ENCODE measurements at regions not wholly inside any gene's neighbourhood (a gene's known extent, or its start where the extent isn't known, plus 50 kb on each side); places are given as distances from the start of the nearest gene placed in this dataset.

DNA sequence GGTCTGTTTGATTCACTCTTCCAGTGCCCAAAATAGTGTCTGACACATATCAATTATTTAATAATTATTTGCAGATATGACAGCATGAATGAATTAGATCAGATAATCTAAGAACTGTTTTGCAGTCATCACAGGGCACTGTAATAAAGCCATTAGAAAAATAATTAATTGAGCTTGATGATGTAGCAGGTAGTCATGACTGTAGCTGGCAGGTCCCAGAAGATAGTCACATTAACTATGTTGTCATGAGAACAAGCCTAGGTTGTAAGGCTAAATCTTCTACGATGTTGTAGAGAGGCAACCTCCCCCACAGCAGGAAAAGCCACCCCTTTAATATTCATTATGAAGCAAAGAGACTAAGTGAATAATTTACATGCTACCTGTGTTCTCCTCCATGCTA lies 243.9 kb upstream of the SPTLC3 start:
- DNase-seq = no peak

DNA sequence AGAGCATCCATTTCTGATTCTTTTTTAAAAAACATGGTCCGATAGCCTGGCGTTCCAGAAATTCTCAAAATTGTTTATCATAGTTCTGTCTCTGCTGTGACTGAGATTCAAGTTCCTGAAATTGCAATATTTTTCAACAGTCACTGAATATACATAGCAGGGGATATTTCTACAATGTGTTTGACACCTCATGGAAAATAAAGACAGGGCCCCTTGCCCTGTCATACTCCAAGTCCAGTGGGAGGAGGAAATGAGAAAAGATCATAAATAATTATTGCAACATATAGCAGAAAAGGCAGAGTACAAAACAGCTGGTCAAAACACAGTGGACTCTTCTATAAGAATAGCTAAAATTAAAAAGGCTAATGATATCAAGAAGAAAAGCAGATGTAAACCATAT lies 234.8 kb upstream of the SPTLC3 start:
- no peak for DNase-seq

DNA sequence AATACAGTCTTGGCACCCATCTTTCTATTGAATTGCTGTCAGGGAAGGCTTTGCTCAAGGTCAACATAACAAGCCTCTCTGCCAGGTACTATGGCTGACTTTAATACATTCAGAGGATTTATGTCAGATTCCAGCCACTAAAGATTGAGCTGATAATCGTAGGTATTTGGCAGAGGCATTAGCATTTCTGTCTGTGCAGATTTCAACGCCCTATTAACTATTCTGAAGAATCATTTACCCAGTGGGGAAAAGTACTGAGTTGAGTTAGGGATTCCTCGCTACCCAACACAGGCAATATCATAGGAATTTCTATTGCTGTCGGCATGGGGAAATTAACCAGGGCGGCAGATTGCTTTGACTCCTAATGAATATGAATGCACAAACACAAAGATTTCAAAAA lies 233.7 kb upstream of the SPTLC3 start:
- DNase-seq = no peak

DNA sequence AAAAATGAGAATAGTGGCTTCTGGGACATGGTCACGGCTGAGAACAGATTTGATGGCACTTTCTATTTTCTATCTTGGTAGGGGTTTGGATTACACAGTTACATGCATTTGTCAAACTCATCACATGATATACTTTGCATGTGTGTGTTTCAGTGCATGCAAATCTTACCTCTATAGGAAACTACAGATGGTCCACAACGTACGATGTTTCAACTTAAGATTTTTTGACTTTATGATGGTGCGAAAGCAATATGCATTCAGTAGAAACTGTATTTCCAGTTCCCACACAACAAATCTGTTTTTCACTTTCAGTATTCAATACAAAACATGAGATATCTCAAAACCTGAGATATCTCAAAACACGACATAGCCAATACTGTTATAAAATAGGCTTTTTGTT lies 231.8 kb upstream of the SPTLC3 start:
- no peak for DNase-seq

DNA sequence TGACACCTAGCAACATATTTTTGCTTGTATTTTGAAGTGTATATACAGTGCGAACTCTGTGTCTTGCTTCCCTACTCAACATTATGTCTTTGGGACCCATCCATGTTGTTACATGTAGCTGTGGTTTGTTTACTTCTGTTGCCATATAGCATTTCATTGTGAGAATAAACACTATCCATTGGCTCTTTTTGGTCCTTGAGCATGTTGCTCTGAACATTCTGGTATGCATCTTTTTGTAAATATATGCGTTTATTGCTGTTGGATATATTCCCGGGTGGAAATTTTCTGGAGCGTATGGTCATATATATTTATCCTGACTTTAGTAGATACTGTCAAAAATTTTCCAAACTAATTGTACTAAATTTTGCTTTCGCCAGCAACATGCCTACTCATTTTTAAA lies 222.5 kb upstream of the SPTLC3 start:
- no peak for DNase-seq

DNA sequence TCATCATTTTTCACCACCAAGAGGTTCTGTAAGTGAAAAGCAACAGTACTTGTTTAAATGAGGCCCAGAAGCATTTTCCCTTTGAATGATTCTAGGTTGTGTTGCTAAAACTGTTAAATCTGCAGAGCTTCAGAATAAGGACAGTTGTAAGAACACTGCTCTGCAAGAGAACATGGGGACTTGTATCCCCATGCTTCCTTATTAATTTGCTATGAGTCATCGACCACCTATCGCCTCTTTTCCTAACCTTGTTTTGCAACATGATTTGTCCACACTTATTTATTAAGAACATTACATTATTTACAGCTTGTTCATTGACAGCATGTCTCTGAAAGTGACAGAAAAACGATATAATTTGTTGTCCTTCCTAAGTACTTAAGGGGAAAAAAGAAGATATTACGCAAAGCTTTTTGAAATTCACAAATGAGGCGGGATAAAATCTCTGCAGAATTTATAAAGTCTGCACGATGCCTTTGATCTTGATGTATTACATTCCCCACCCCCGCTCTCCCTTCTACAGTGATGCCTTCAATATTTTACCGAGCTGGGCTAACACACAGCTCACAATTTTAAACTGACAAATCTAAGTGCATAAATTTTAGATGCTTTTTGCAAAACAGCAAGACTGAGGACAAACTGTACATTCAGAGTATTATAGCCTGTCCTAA lies 220.0 kb upstream of the SPTLC3 start:
- DNase-seq = no peak

DNA sequence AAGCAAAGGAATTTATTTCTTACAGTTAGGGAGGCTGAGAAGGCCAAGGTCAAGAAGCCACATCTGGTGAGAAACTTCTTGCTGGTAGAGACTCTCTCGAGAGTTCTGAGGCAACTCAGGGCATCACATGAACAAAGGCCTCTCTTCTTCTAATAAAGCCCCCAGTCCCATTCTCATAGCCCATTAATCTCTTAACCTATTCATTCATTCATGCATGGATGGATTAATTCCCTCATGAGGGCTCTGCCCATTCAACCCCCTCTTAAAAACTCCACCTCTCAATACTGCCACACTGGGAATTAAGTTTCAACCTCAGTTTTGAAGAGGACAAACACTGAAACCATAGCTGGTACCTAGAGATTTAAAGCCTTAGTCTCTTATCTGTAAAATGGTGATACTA lies 217.9 kb upstream of the SPTLC3 start:
- DNase-seq = no peak

DNA sequence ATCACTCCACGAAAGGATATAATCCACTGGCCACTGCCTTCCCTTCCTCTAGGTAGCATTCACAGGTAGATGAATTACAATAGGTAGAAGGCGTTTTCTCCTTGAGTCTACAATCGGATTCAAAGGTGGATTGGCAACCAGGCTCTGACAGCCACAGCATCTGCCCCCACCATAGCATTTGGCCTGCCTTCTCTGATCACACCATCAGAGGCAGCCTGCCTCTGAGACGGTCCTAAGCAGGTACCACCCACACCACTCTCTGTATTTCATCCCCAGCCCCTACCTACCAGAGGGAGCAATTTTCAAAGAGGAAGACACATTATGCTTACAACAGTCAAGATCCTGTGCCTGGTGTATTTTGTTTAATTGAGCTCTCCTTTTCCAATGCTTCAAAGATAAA lies 210.5 kb upstream of the SPTLC3 start:
- DNase-seq = no peak

DNA sequence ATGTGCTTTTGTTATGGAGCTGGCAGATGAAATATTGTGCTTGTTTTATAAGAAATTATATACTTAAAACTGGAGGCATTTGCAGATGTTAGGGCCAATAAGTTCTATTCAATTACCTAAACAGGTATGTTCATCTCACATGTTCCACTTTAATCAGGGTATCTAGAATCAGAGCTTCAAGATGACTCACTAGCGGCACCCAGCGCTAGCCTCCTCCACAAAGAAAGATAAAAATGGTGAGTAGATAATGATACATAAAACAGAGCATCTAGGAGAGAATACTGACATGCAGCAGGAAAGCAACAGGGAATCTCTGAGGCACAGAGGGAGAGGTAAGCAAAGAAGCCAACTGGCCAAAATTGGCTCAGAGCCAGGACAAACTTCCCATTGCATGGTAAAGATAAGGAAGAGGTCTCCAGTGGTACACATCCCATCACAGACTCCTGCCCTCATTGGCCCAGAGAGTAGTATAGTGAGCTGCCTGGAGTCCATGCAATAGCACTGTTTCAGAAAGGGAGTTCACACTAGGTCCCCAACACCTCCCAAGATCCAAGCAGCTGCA lies 200.7 kb upstream of the SPTLC3 start:
- DNase-seq = no peak

DNA sequence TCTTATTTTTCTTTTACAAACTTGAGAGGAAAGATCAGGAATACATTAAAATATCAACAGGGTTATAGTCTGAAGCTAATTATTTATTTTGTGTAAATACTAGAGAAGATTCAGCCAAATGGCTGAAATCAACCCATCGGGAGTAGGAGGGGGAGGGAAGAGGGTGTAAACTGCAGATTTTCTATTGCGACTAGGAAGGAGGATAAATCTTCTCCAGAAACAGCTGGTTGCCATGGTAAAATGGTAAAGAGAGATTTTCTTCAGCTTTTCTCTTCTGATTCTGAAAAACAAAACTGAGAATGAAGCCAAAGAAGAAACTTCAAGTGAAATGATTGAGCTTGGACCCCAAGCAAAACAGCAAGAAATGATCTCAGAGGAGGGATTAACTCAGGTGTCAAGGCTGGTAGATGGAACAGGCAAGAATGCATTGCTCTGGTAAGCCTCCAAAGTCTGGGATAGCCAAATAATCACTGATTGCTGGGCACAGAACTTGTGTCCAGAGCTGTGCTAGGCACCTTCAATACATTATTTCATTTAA lies 193.5 kb upstream of the SPTLC3 start:
- no peak for DNase-seq

DNA sequence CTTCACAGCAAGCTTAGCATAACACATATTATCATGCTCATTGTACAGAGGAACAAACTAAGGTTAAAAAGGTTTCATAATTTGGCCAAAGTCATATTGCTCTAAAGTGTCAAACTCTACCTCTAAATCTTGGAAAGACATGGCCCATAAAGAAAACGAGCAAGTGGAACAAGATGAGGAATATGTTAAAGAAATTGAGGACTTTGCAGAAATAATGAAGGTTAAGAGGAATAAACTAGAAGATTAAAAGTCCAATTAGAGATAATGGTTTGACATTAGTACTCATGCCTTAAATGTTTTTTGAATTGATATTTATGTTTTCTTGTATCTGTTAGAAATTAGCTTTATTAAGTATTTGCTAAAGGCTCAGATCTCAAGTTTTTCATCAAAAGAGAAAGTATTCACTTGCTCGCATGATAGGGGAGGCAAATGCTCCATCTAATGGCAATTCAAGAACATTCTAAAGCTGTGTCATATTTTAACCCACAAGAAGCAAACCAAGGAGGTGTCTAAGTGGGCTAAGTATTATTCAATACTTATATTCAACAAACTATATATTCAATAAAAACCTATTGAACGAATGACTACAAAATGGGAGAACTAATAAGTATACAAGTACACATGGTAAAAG lies 192.9 kb upstream of the SPTLC3 start:
- no peak for DNase-seq

DNA sequence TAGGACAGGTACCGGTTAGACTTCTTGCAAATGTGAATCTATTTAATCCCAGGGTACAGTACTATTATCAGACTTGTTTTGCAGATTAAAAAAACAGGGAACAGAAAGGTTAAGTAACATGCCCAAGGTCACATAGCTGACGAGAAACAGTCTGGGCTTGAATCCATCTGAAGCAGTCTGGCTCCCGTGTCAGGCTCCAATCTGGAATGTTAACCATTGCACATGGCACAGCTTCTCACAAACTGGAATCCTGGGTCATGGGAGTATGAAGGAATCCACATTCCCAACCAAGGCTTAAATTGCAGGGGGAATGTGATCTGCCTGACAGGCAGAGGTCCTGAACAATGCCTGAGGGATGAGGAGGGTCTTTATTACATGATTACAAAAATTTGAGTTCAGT lies 187.5 kb upstream of the SPTLC3 start:
- DNase-seq = no peak

DNA sequence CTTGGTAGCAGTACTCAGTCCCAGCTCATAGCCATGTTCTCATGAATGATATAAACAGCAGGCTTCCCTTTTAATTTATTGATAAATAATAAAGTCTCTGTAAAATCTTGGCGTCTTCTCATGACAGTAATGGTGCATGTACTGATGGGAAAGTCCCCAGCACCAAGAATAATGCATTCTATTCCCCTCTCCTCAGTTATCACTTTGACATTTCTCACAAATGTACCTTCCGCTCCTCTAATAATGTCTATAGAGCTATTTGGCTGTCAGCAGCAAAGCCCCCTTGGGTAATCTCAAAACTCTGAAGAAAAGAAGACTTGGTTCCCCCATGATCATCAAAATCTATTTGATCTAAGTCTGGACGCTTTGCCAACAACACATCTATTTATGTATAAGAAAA lies 185.0 kb upstream of the SPTLC3 start:
- no peak for DNase-seq

DNA sequence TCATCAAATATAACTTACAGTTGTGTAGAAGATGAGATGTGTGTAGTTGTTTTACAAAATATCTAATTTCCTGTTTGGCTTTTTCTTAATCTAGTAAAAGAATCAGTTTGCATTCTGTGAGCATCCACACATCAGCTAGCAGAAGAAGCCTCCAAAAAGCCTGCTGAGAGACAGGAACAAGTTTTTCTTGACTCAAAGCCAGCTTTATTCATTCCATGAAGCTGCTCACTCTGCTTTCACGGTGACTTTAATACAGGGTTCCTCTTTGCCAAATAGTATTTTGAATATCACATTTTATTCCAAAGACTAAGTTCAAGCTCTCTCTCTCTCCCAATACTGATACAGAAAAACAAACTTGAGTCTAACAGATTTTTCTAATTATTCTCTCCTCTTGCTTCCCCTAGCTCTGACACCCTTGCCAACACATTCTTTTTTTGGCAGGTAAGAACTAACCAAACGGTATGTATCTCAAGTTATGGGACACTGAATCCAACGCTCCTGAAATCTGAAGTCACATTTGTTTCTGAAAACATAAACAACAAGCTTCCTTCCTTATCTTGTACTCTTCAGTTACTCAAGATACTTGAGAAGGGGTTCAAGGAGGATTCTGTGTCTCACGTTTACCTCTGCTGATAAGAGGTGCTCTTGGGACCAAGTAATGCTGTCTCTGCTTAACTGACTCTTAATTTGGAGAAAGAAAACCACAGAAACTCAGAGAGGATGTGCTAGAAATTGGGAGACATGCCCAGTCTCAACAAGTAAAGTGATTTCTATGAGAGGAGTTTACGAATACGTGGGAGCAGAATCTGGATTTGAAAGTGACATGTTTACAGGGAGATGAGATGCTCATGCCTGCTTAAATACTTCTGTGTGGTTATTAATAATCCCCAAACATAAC lies 184.2 kb upstream of the SPTLC3 start:
- DNase-seq = no peak

DNA sequence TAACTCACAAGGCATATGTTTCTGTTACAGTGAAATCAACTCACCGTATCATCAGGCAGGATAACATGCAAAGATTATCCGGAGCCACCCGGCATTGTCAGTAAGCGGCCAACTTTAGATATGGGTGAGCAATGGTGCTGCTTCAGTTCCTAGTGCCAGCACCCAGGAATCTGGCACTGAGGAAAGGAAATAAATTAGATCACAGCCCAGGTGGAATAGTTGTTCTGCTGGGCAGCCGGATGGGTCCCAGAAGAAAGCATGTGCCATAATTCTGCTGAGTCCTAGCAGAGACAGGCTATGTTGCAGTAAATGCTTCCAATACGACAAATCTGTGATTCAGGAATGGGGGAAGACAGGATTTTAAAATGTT lies 183.6 kb upstream of the SPTLC3 start:
- DNase-seq = no peak

DNA sequence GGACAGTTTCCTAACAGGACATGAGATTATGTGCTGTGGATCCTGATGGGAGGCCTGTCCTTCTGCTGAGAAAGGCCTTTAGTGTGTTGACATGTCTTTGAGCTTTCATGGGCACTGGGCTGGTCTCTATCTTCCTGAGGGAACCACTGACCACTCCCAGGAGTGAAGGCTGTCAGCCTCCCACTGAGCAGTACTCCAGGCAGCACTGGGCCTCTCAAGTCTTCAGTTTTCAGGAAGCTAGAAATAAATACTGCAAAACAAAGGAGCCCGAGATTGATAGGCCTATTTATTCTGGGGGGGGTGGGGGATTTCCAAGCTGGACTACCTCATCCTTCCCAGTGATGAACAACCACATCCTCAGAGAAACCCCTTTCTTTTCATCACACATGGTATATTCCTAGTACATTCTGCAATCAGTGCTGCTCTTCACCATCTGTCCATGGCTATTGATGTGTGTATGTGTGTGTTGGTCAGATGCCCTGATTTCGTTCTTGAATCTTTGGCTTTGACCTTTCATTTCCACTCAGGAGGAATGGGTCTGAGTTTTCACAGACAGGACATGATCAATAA lies 180.9 kb upstream of the SPTLC3 start:
- no peak for DNase-seq

DNA sequence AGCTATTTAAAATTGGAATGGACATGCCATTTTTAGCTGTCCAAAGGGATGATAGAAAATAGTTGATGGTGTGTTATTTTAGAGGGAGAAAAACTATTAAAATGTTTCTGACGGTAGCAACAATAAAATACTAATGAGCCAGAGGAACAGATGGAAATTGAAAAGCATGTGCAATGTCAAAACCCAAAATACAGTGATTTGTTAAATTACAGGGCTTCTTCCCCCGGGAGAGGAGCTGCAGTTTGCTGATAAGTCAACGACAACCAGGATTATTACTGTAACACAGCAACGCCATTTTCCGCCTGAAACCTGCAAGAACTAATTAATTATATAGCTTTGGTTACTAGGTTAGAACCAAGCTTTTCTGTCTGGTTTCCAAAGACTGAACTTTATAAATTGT lies 179.6 kb upstream of the SPTLC3 start:
- DNase-seq = no peak

DNA sequence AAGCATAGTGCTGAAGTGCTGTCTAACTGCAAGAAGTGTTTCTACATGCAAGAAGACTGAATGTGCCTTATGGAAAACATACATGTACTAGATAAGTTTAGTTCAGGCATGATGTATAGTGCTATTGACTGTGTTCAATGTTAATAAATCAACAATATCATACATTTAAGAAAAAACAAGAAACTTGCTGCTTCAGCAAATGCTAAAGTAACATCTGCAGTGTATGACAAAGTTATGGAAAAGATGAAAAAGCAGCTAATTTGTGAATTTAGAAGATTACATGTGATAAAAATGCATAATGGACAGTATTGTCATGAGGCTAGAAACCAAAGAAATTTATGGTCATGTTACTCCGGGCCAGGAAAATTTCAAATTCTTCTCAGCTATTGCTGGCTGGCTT lies 174.9 kb upstream of the SPTLC3 start:
- DNase-seq = no peak

DNA sequence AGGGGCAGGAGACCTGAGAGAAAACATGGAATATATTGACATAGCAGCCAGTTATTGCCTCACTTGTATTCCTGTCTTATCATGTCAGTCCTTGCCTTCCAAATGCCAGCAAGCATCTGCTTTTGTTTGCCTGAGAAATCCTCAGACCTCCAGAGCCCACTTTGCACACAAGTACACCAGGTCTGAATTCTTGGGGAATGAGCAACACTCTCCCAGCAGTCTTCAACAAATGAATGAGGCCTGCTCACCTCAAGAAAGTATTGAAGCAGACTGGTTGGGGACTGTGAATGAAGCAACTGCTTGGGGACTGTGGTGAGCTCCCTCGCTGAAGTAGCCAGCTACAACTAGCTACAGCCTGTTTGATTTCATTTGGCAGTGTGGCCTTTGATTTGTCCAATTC lies 172.8 kb upstream of the SPTLC3 start:
- no peak for DNase-seq

DNA sequence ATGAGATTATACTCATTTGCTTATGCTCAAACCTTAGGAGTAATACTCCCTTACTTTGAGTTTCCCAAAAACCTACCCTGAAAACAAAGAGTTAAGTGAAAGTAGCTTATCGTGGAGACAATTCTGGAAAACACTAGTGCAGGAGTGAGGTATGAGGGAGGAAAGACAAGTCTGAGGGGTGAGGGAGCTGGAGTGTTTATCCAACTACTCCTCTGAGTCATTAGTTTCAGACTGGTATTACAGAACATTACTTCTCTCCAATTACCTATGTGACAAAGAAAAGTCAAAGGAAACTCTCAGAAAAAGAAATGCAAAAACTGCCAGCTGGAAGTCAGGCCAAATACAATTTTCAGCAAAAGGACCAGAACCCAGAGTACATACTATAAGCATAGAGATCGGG lies 171.1 kb upstream of the SPTLC3 start:
- DNase-seq = no peak

DNA sequence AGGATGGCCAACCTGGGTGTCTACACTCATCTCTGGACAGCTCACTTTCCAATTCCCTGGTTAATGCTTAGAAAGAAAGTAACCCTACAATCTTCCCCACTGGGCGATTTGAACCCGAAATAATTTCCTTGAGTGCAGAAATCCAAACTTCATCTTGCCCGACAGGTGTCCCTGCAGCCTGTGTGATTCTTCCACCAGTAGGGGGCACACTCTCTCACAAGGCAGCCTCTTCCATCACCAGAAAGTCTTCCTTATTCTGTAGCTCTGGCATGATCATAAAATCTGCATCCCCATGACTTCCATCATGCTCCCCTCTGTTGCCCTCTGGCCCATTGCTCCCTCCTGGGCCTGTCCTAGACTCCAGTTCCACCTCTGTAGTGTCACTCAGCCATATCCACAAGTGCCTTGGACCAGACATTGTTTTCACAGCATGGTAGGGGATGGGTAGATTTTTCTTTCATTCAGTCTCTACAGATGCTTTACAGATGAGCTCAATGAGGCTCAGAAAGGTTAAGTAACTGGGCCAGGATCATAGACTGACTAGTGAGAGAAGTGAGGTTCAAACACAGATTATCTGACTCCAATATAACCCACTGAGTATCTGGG lies 170.4 kb upstream of the SPTLC3 start:
- DNase-seq = no peak

DNA sequence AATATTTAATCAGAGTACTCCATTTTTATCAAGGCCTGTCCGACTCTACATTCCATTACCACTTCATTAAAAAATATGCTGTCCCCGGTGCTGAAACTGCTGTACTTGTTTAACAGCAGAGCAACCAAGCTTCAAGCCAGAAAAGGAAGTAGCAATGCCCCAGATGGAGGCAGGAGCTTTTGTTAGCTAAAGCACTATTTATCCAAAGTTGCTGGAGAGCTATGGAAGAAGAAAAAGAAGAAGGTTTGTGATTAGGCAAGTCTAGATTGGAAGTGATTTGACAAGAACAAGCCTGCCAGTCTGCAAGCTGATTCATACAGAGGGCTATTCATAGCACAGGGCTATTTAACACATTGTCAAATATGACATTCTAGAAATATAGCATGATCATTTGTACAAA lies 160.9 kb upstream of the SPTLC3 start:
- DNase-seq = no peak

Measured in NCI-H1436 (cell line).